ENCODE measurements at regions not wholly inside any gene's neighbourhood (a gene's known extent, or its start where the extent isn't known, plus 50 kb on each side); places are given as distances from the start of the nearest gene placed in this dataset.

DNA sequence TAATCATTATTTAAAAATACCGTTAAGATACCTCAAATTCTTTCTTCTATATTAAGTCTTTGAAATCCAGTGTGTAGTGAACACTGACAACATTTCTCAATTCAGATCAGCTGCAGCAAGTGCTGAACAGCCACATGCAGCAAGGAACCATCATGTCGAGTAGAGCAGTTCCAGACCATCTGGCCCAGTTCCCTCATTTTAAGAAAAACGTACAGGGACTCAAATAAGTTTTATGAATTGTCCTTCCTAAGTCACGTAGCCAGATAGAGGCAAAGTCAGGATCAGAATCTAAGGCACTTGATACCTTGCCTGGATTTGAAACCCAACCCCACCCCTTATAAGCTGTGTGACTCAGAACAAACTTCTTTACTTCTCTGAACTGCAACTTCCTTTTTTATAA, 132.4 kb downstream of the PROX1 start:
- WGBS (ENCODE audit: insufficient coverage, insufficient read length) = no CpG with 5 or more reads among the region's 4 CpGs
- no peak for DNase-seq (ENCODE audit: low read depth, low spot score)
- H3K4me3 ChIP-seq (ENCODE audit: low read length) = no peak overlapping the region
- no peaks in the 10 kb centered on the region for H3K9me3 ChIP-seq (ENCODE audit: control insufficient read depth, insufficient read depth, low read length)
- H3K36me3 ChIP-seq (ENCODE audit: control insufficient read depth, insufficient read depth, low read length) = no peaks in the 10 kb centered on the region
- H3K27ac ChIP-seq (ENCODE audit: low read length) = no peak overlapping the region
- H3K4me1 ChIP-seq (ENCODE audit: control insufficient read depth, insufficient read depth, low read length) = no peaks in the 10 kb centered on the region
- H3K27me3 ChIP-seq (ENCODE audit: control insufficient read depth, insufficient read depth, low read length) = 0 out of 2 replicates have a peak, but pooled peaks cover 1% of the 10 kb centered on the region

DNA sequence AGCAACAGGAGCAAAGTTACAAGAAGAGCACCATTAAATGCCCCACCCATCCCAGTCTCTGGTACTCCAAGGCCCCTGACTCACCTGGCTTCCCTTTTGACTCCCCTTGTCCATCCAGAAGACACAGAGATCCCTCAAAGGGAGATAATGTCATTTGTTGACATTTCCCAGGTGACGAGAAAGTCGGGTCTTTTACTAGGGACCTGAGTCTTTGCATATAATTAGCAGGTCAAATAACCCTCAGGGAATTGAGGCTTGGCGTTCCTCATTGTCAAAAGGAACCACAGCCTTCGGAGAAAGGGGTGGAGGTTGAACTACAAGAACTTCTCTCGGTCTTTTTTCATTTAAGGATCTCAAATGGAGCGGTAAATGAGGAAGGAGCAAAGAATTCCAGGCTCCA, 133.2 kb downstream of the PROX1 start:
- no CpG with 5 or more reads among the region's 6 CpGs for WGBS (ENCODE audit: insufficient coverage, insufficient read length)
- Histone ChIP-seq H3K9me3 (ENCODE audit: control insufficient read depth, insufficient read depth, low read length) (no peaks in the 10 kb centered on the region), H3K4me3 (ENCODE audit: low read length) (no peak overlapping the region), H3K27ac (ENCODE audit: low read length) (no peak overlapping the region), H3K4me1 (ENCODE audit: control insufficient read depth, insufficient read depth, low read length) (no peaks in the 10 kb centered on the region), H3K27me3 (ENCODE audit: control insufficient read depth, insufficient read depth, low read length) (0 out of 2 replicates have a peak, but pooled peaks cover 1% of the 10 kb centered on the region), H3K36me3 (ENCODE audit: control insufficient read depth, insufficient read depth, low read length) (no peaks in the 10 kb centered on the region)
- DNase-seq (ENCODE audit: low read depth, low spot score) = no peak

GRCh38 chr1:214122110-214122509, 134.3 kb downstream of the PROX1 start:
- no peak overlapping the region for H3K4me3 ChIP-seq (ENCODE audit: low read length)
- no peaks in the 10 kb centered on the region for H3K36me3 ChIP-seq (ENCODE audit: control insufficient read depth, insufficient read depth, low read length)
- H3K9me3 ChIP-seq (ENCODE audit: control insufficient read depth, insufficient read depth, low read length) = no peaks in the 10 kb centered on the region
- no peak for DNase-seq (ENCODE audit: low read depth, low spot score)
- no peak overlapping the region for H3K27ac ChIP-seq (ENCODE audit: low read length)
- H3K4me1 ChIP-seq (ENCODE audit: control insufficient read depth, insufficient read depth, low read length) = no peaks in the 10 kb centered on the region
- no CpG with 5 or more reads among the region's 6 CpGs for WGBS (ENCODE audit: insufficient coverage, insufficient read length)
- 0 out of 2 replicates have a peak, but pooled peaks cover 1% of the 10 kb centered on the region for H3K27me3 ChIP-seq (ENCODE audit: control insufficient read depth, insufficient read depth, low read length)

- DNase-seq (ENCODE audit: low read depth, low spot score) = peak; percentile 54
- no CpG with 5 or more reads among the region's 7 CpGs for WGBS (ENCODE audit: insufficient coverage, insufficient read length)
- no peaks in the 10 kb centered on the region for H3K4me1 ChIP-seq (ENCODE audit: control insufficient read depth, insufficient read depth, low read length)
- H3K27ac ChIP-seq (ENCODE audit: low read length) = no peak overlapping the region
- H3K27me3 ChIP-seq (ENCODE audit: control insufficient read depth, insufficient read depth, low read length) = no peaks in the 10 kb centered on the region
- no peaks in the 10 kb centered on the region for H3K9me3 ChIP-seq (ENCODE audit: control insufficient read depth, insufficient read depth, low read length)
- no peak overlapping the region for H3K4me3 ChIP-seq (ENCODE audit: low read length)
- no peaks in the 10 kb centered on the region for H3K36me3 ChIP-seq (ENCODE audit: control insufficient read depth, insufficient read depth, low read length)
Measured at GRCh38 chr1:214123061-214123784, 135.4 kb downstream of the PROX1 start.

DNA sequence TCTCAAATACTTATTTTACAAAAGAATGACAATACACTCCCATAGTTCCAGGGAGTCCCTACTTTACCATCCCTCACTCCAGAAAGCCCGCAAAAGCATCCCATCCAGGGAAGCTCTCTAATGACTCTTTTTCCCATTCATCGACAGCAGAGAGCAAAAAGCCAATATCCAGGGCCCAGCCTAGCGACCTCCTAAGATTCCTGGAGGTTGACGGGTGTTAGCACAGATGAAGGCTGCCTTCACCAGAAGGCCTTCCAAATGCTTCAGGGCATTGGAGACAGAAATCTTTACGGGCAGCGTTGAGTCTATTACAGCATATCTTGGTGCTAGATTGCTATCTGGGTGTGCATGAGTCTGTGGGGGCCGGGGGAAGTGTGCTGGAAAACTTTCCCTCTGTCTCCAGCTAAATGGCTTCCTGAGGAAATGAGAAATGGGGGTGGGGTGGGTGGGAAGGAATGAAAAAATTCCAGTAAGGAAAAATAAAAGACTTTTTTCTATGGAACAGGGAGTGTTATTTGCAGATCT, 136.6 kb downstream of the PROX1 start:
- H3K27ac ChIP-seq (ENCODE audit: low read length) = no peak overlapping the region
- no CpG with 5 or more reads among the region's 7 CpGs for WGBS (ENCODE audit: insufficient coverage, insufficient read length)
- DNase-seq (ENCODE audit: low read depth, low spot score) = no peak
- no peaks in the 10 kb centered on the region for H3K4me1 ChIP-seq (ENCODE audit: control insufficient read depth, insufficient read depth, low read length)
- no peaks in the 10 kb centered on the region for H3K27me3 ChIP-seq (ENCODE audit: control insufficient read depth, insufficient read depth, low read length)
- no peaks in the 10 kb centered on the region for H3K9me3 ChIP-seq (ENCODE audit: control insufficient read depth, insufficient read depth, low read length)
- H3K36me3 ChIP-seq (ENCODE audit: control insufficient read depth, insufficient read depth, low read length) = no peaks in the 10 kb centered on the region
- H3K4me3 ChIP-seq (ENCODE audit: low read length) = no peak overlapping the region

- Histone ChIP-seq H3K27me3 (ENCODE audit: control insufficient read depth, insufficient read depth, low read length) (no peaks in the 10 kb centered on the region), H3K36me3 (ENCODE audit: control insufficient read depth, insufficient read depth, low read length) (no peaks in the 10 kb centered on the region), H3K27ac (ENCODE audit: low read length) (no peak overlapping the region), H3K4me1 (ENCODE audit: control insufficient read depth, insufficient read depth, low read length) (no peaks in the 10 kb centered on the region), H3K9me3 (ENCODE audit: control insufficient read depth, insufficient read depth, low read length) (no peaks in the 10 kb centered on the region), H3K4me3 (ENCODE audit: low read length) (no peak overlapping the region)
- no peak for DNase-seq (ENCODE audit: low read depth, low spot score)
- WGBS (ENCODE audit: insufficient coverage, insufficient read length) = no CpG with 5 or more reads among the region's 4 CpGs
Measured at GRCh38 chr1:214124915-214125314, 137.1 kb downstream of the PROX1 start.

GRCh38 chr1:214125819-214126218, 138.0 kb downstream of the PROX1 start:
- Histone ChIP-seq H3K27me3 (ENCODE audit: control insufficient read depth, insufficient read depth, low read length) (no peaks in the 10 kb centered on the region), H3K27ac (ENCODE audit: low read length) (no peak overlapping the region), H3K4me1 (ENCODE audit: control insufficient read depth, insufficient read depth, low read length) (no peaks in the 10 kb centered on the region), H3K4me3 (ENCODE audit: low read length) (no peak overlapping the region), H3K9me3 (ENCODE audit: control insufficient read depth, insufficient read depth, low read length) (no peaks in the 10 kb centered on the region), H3K36me3 (ENCODE audit: control insufficient read depth, insufficient read depth, low read length) (no peaks in the 10 kb centered on the region)
- no peak for DNase-seq (ENCODE audit: low read depth, low spot score)
- WGBS (ENCODE audit: insufficient coverage, insufficient read length) = no CpG with 5 or more reads among the region's 1 CpG

- Histone ChIP-seq H3K4me3 (ENCODE audit: low read length) (no peak overlapping the region), H3K4me1 (ENCODE audit: control insufficient read depth, insufficient read depth, low read length) (no peaks in the 10 kb centered on the region), H3K27me3 (ENCODE audit: control insufficient read depth, insufficient read depth, low read length) (no peaks in the 10 kb centered on the region), H3K36me3 (ENCODE audit: control insufficient read depth, insufficient read depth, low read length) (no peaks in the 10 kb centered on the region), H3K27ac (ENCODE audit: low read length) (no peak overlapping the region), H3K9me3 (ENCODE audit: control insufficient read depth, insufficient read depth, low read length) (no peaks in the 10 kb centered on the region)
- DNase-seq (ENCODE audit: low read depth, low spot score) = no peak
- WGBS (ENCODE audit: insufficient coverage, insufficient read length) = no CpG with 5 or more reads among the region's 2 CpGs
Measured at GRCh38 chr1:214126697-214127146, 138.9 kb downstream of the PROX1 start.

- Histone ChIP-seq H3K27me3 (ENCODE audit: control insufficient read depth, insufficient read depth, low read length) (no peaks in the 10 kb centered on the region), H3K4me3 (ENCODE audit: low read length) (no peak overlapping the region), H3K36me3 (ENCODE audit: control insufficient read depth, insufficient read depth, low read length) (no peaks in the 10 kb centered on the region), H3K4me1 (ENCODE audit: control insufficient read depth, insufficient read depth, low read length) (no peaks in the 10 kb centered on the region), H3K9me3 (ENCODE audit: control insufficient read depth, insufficient read depth, low read length) (no peaks in the 10 kb centered on the region), H3K27ac (ENCODE audit: low read length) (no peak overlapping the region)
- DNase-seq (ENCODE audit: low read depth, low spot score) = no peak
- no CpG with 5 or more reads among the region's 4 CpGs for WGBS (ENCODE audit: insufficient coverage, insufficient read length)
Measured at GRCh38 chr1:214127705-214128104, 139.9 kb downstream of the PROX1 start.

GRCh38 chr1:214135886-214136285, 145.1 kb upstream of the SMYD2 start:
- Histone ChIP-seq H3K27ac (ENCODE audit: low read length) (no peak overlapping the region), H3K27me3 (ENCODE audit: control insufficient read depth, insufficient read depth, low read length) (no peaks in the 10 kb centered on the region), H3K36me3 (ENCODE audit: control insufficient read depth, insufficient read depth, low read length) (no peaks in the 10 kb centered on the region), H3K9me3 (ENCODE audit: control insufficient read depth, insufficient read depth, low read length) (no peaks in the 10 kb centered on the region), H3K4me3 (ENCODE audit: low read length) (no peak overlapping the region), H3K4me1 (ENCODE audit: control insufficient read depth, insufficient read depth, low read length) (no peaks in the 10 kb centered on the region)
- WGBS (ENCODE audit: insufficient coverage, insufficient read length) = no CpG with 5 or more reads among the region's 7 CpGs
- no peak for DNase-seq (ENCODE audit: low read depth, low spot score)

Data from iPS DF 6.9 (cell line).